SK-N-SH treated with all-trans-retinoic acid at 6 μM for 48 hours (cell line): ENCODE measurements at regions not wholly inside any gene's neighbourhood (a gene's known extent, or its start where the extent isn't known, plus 50 kb on each side); places are given as distances from the start of the nearest gene placed in this dataset.

Experiments
- ATAC-seq: fragments of 200-7000 bp; cut with Tn5 transposase; 3 replicates; pipeline ENCODE4 v1.9.1; 2020; ENCODE audit warnings: mild to moderate bottlenecking, moderate library complexity
- ARNTL ChIP-seq: fragments of 450-650 bp; formaldehyde crosslinking; IDR thresholded peaks from 2 replicates; pipeline ENCODE4 v1.5.0; 2020; ENCODE audit warnings: low read depth, mild to moderate bottlenecking, moderate library complexity, borderline replicate concordance
- BACH2 ChIP-seq: fragments of 250-450 bp; sonication (Bioruptor Pico); IDR thresholded peaks from 2 replicates; pipeline ENCODE4 v1.9.0; 2021; ENCODE audit warnings: mild to moderate bottlenecking, borderline replicate concordance
- CSDC2 ChIP-seq: fragments of 250-450 bp; sonication (Bioruptor Pico); IDR thresholded peaks from 2 replicates; pipeline ENCODE4 v1.5.0; 2020; ENCODE audit warnings: mild to moderate bottlenecking, moderate library complexity
- CSRNP3 ChIP-seq: fragments of 250-450 bp; sonication (Bioruptor Pico); IDR thresholded peaks from 2 replicates; pipeline ENCODE4 v1.5.1; 2021; ENCODE audit warnings: mild to moderate bottlenecking, moderate library complexity
- ESRRG ChIP-seq: fragments of 250-450 bp; sonication (Bioruptor Pico); IDR thresholded peaks from 2 replicates; pipeline ENCODE4 v1.6.1; 2021; ENCODE audit warnings: mild to moderate bottlenecking
- GLIS3 ChIP-seq: fragments of 250-450 bp; sonication (Bioruptor Pico); IDR thresholded peaks from 2 replicates; pipeline ENCODE4 v1.5.0; 2020; ENCODE audit warnings: mild to moderate bottlenecking, moderate library complexity
- ISL1 ChIP-seq: fragments of 250-450 bp; sonication (Bioruptor Pico); IDR thresholded peaks from 2 replicates; pipeline ENCODE4 v2.1.2; 2022; ENCODE audit warnings: mild to moderate bottlenecking, moderate library complexity
- PATZ1 ChIP-seq: fragments of 250-450 bp; sonication (Bioruptor Pico); IDR thresholded peaks from 2 replicates; pipeline ENCODE4 v1.8.0; 2020; ENCODE audit warnings: mild to moderate bottlenecking, moderate library complexity, borderline replicate concordance
- POU6F1 ChIP-seq: fragments of 250-450 bp; sonication (Bioruptor Pico); IDR thresholded peaks from 2 replicates; pipeline ENCODE4 v1.8.0; 2021; ENCODE audit warnings: low read depth, mild to moderate bottlenecking, moderate library complexity, borderline replicate concordance
- PPARA ChIP-seq: fragments of 250-450 bp; sonication (Bioruptor Pico); IDR thresholded peaks from 2 replicates; pipeline ENCODE4 v1.5.0; 2020; ENCODE audit warnings: mild to moderate bottlenecking, borderline replicate concordance
- RARB ChIP-seq: fragments of 250-450 bp; sonication (Bioruptor Pico); IDR thresholded peaks from 2 replicates; pipeline ENCODE4 v1.8.0; 2021; ENCODE audit warnings: mild to moderate bottlenecking, moderate library complexity
- TCF4 ChIP-seq: fragments of 250-450 bp; sonication (Bioruptor Pico); IDR thresholded peaks from 2 replicates; pipeline ENCODE4 v1.8.0; 2021; ENCODE audit warnings: mild to moderate bottlenecking, moderate library complexity, borderline replicate concordance
- TOX ChIP-seq: fragments of 250-450 bp; sonication (Bioruptor Pico); IDR thresholded peaks from 2 replicates; pipeline ENCODE4 v1.8.0; 2021; ENCODE audit warnings: mild to moderate bottlenecking, moderate library complexity, borderline replicate concordance
- TSHZ2 ChIP-seq: fragments of 250-450 bp; sonication (Bioruptor Pico); IDR thresholded peaks from 2 replicates; pipeline ENCODE4 v1.5.0; 2020; ENCODE audit warnings: mild to moderate bottlenecking, moderate library complexity
- ZC3H10 ChIP-seq: fragments of 250-450 bp; sonication (Bioruptor Pico); IDR thresholded peaks from 2 replicates; pipeline ENCODE4 v1.5.1; 2021; ENCODE audit warnings: mild to moderate bottlenecking, moderate library complexity
- ZFP3 ChIP-seq: fragments of 250-450 bp; sonication (Bioruptor Pico); IDR thresholded peaks from 2 replicates; pipeline ENCODE4 v1.5.0; 2020; ENCODE audit warnings: mild to moderate bottlenecking, moderate library complexity
- ZFP30 ChIP-seq: fragments of 450-650 bp; formaldehyde crosslinking; IDR thresholded peaks from 2 replicates; pipeline ENCODE4 v1.5.0; 2022; ENCODE audit warnings: mild to moderate bottlenecking, moderate library complexity
- ZNF70 ChIP-seq: fragments of 450-650 bp; formaldehyde crosslinking; IDR thresholded peaks from 2 replicates; pipeline ENCODE4 v1.5.0; 2020; ENCODE audit warnings: mild to moderate bottlenecking, moderate library complexity
- ZNF8 ChIP-seq: fragments of 450-650 bp; formaldehyde crosslinking; IDR thresholded peaks from 2 replicates; pipeline ENCODE4 v1.5.0; 2020; ENCODE audit warnings: mild to moderate bottlenecking, moderate library complexity

GRCh38 chr19:28535352-28535775 lies 677.6 kb downstream of the UQCRFS1 start:
- TF ChIP-seq GLIS3 (CRISPR knock-in tag) (no peak), ARNTL (CRISPR knock-in tag) (no peak), BACH2 (no peak), ZFP30 (no peak), ESRRG (CRISPR knock-in tag) (no peak), PPARA (CRISPR knock-in tag) (no peak), ZFP3 (CRISPR knock-in tag) (no peak), ZNF8 (CRISPR knock-in tag) (no peak), PATZ1 (no peak), POU6F1 (CRISPR knock-in tag) (no peak), ZNF70 (CRISPR knock-in tag) (no peak), TCF4 (CRISPR knock-in tag) (no peak), TOX (CRISPR knock-in tag) (no peak), ZC3H10 (no peak)
- TF ChIP-seq, all 23 proteins: peak for 0

GRCh38 chr19:28534766-28535351 lies 678.1 kb downstream of the UQCRFS1 start:
- no peak for ATAC-seq
- TF ChIP-seq ZC3H10 (no peak), PATZ1 (no peak), BACH2 (no peak), ESRRG (CRISPR knock-in tag) (no peak)

More at GRCh38 chr19:28535352-28535775, 677.6 kb downstream of the UQCRFS1 start:
- ATAC-seq, result no peak

GRCh38 chr19:28532765-28533341 lies 680.1 kb downstream of the UQCRFS1 start:
- ATAC-seq, result no peak
- no peak for TF ChIP-seq ISL1
- no peak for TF ChIP-seq ESRRG (CRISPR knock-in tag)
- no peak for TF ChIP-seq POU6F1 (CRISPR knock-in tag)
- no peak for TF ChIP-seq ZNF8 (CRISPR knock-in tag)

GRCh38 chr19:28531979-28532378 lies 681.0 kb downstream of the UQCRFS1 start:
- no peak for ATAC-seq
- no peak for TF ChIP-seq CSRNP3 (CRISPR knock-in tag)
- TF ChIP-seq TSHZ2 (CRISPR knock-in tag), result no peak
- no peak for TF ChIP-seq RARB (CRISPR knock-in tag)
- TF ChIP-seq ZC3H10, result no peak
- TF ChIP-seq ARNTL (CRISPR knock-in tag), result no peak
- TF ChIP-seq CSDC2 (CRISPR knock-in tag), result no peak
- no peak for TF ChIP-seq ZFP3 (CRISPR knock-in tag)
- no peak for TF ChIP-seq TOX (CRISPR knock-in tag)
- TF ChIP-seq GLIS3 (CRISPR knock-in tag), result no peak
- TF ChIP-seq PATZ1, result no peak
